ENCODE measurements at regions not wholly inside any gene's neighbourhood (a gene's known extent, or its start where the extent isn't known, plus 50 kb on each side); places are given as distances from the start of the nearest gene placed in this dataset.

GRCh38 chr2:30382162-30382783 is 64.8 kb upstream of the LCLAT1 start:
- Mint-ChIP-seq H3K27me3 (peaks cover 41% of the 10 kb centered on the region), H3K27ac (ENCODE audit: low read depth) (no peak overlapping the region), H3K4me1 (peaks cover 5% of the 10 kb centered on the region), H3K4me3 (no peak overlapping the region), H3K9me3 (no peaks in the 10 kb centered on the region), H3K36me3 (ENCODE audit: insufficient read depth) (no peaks in the 10 kb centered on the region)
- ATAC-seq (replicated peaks; ENCODE audit: extremely low read depth, poor library complexity, severe bottlenecking), result no peak
- no peak for DNase-seq (ENCODE audit: low spot score in 2 of 2)

DNA sequence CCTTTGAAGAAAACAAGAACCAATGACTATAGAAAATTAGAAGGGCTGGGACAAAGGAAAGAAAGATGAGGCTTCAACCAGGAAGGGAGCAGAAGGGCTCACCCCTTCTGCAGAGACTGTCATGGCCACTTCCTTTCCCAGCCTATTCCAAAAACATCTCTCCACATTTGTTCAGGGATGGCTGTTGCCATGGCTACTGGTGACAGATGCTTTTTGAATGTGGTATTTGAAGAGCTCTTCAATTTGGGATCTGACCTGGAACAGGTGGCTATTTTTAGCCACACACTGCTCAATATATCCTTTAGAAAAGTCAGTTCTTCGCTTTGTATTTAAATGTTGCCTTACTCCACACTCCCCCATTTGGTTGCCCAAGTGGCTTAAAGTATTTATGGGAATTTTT is 64.1 kb upstream of the LCLAT1 start:
- no peaks in the 10 kb centered on the region for H3K9me3 Mint-ChIP-seq
- H3K27ac Mint-ChIP-seq (ENCODE audit: low read depth), result no peak overlapping the region
- peaks cover 5% of the 10 kb centered on the region for H3K4me1 Mint-ChIP-seq
- no peak overlapping the region for H3K4me3 Mint-ChIP-seq
- ATAC-seq (replicated peaks; ENCODE audit: extremely low read depth, poor library complexity, severe bottlenecking), result no peak
- no peak for DNase-seq (ENCODE audit: low spot score in 2 of 2)
- H3K27me3 Mint-ChIP-seq, result peaks cover 41% of the 10 kb centered on the region
- H3K36me3 Mint-ChIP-seq (ENCODE audit: insufficient read depth), result no peaks in the 10 kb centered on the region

- no peak overlapping the region for H3K27ac Mint-ChIP-seq (ENCODE audit: low read depth)
- no peak overlapping the region for H3K4me3 Mint-ChIP-seq
- peaks cover 5% of the 10 kb centered on the region for H3K4me1 Mint-ChIP-seq
- H3K27me3 Mint-ChIP-seq, result peaks cover 41% of the 10 kb centered on the region
- no peak for DNase-seq (ENCODE audit: low spot score in 2 of 2)
- ATAC-seq (replicated peaks; ENCODE audit: extremely low read depth, poor library complexity, severe bottlenecking), result no peak
- no peaks in the 10 kb centered on the region for H3K9me3 Mint-ChIP-seq
- no peaks in the 10 kb centered on the region for H3K36me3 Mint-ChIP-seq (ENCODE audit: insufficient read depth)
These were observed 61.7 kb upstream of the LCLAT1 start for GRCh38 chr2:30385327-30385726.

DNA sequence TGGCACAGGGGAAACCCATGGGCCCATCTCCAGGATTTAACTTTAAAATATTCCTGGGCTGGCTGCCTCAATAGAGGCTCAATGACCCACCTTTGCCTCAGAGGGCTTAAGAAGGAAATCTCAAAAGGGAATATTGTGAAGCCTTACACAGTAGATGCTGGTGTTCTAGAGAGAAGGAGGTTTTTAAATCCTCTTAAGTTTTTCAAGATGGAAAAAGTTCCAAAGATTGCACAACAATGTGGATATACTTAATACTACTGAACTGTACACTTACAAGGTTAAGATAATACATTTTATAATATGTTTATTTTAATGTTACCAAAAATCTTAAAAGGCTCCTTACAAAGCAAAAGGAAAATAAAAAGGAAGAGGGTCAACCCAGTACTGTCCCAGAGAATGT is 54.9 kb upstream of the LCLAT1 start:
- H3K27ac Mint-ChIP-seq (ENCODE audit: low read depth), result no peak overlapping the region
- ATAC-seq (replicated peaks; ENCODE audit: extremely low read depth, poor library complexity, severe bottlenecking) (no peak), DNase-seq (ENCODE audit: low spot score in 2 of 2) (no peak)
- peaks cover 2% of the 10 kb centered on the region for H3K36me3 Mint-ChIP-seq (ENCODE audit: insufficient read depth)
- H3K4me1 Mint-ChIP-seq, result no peaks in the 10 kb centered on the region
- H3K9me3 Mint-ChIP-seq, result no peaks in the 10 kb centered on the region
- H3K4me3 Mint-ChIP-seq, result no peak overlapping the region
- no peaks in the 10 kb centered on the region for H3K27me3 Mint-ChIP-seq

DNA sequence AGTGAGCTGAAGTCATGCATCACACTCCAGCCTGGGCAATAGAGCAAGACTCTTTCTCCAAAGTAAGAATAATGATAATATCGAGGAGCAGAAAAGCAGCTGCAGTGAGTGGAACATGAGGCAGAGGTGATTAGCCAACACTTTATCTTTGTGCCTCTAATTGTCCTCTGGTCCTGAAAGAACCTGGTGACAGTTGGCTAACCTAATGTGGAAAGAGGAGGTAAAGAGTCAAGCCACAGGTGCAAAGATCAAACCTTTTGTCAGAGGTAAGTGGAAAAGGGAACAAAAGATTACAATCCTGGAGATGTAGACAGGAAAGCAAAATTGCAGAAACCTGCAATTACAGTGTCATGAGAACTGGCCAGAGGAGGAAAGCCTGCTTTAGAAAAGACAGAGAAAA is 53.5 kb upstream of the LCLAT1 start:
- ATAC-seq (replicated peaks; ENCODE audit: extremely low read depth, poor library complexity, severe bottlenecking) (no peak), DNase-seq (ENCODE audit: low spot score in 2 of 2) (no peak)
- Mint-ChIP-seq H3K27me3 (no peaks in the 10 kb centered on the region), H3K9me3 (no peaks in the 10 kb centered on the region), H3K4me1 (no peaks in the 10 kb centered on the region), H3K4me3 (no peak overlapping the region), H3K36me3 (ENCODE audit: insufficient read depth) (peaks cover 2% of the 10 kb centered on the region), H3K27ac (ENCODE audit: low read depth) (peak overlapping the region; percentile 19)

GRCh38 chr2:30394096-30394495 is 53.0 kb upstream of the LCLAT1 start:
- H3K9me3 Mint-ChIP-seq, result no peaks in the 10 kb centered on the region
- DNase-seq (ENCODE audit: low spot score in 2 of 2) (no peak), ATAC-seq (replicated peaks; ENCODE audit: extremely low read depth, poor library complexity, severe bottlenecking) (no peak)
- no peaks in the 10 kb centered on the region for H3K4me1 Mint-ChIP-seq
- no peak overlapping the region for H3K4me3 Mint-ChIP-seq
- H3K27me3 Mint-ChIP-seq, result no peaks in the 10 kb centered on the region
- no peak overlapping the region for H3K27ac Mint-ChIP-seq (ENCODE audit: low read depth)
- peaks cover 2% of the 10 kb centered on the region for H3K36me3 Mint-ChIP-seq (ENCODE audit: insufficient read depth)

DNA sequence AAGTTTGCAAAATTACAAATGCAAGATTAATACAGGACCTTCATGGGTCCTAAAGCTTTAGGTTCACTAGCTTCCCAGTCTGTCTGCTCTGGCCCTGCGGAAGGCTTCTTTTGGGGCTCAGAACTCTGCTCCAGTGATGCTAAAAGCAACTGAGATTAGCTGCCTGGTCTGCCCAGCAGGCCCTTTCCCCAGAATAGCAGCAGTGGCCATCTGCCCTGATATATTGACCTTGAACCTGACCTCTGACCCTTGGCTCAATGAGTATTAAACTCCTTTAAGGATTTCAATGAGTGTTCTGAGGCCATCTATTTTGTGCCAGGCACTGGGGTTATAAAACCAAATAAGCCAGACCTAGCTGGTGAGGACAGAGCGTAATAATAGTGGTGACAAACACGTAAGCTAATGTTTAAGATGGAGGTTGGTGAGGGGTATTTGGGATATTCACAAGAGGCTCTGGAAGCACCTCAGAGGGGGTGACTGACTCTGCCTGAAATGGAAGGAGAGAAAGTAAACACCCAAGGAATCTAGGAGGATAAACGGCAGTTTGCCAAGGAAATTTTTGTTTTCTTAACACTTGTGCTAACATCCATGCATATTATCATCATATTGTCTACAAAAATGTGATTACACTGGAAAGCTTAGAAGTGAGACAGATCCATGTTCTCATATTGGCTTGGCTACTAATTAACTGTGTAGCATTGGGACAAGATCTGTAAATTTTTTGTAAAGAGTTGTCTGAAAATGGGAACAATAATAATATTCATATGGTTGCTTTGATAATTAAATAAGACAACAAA is 50.4 kb upstream of the LCLAT1 start:
- DNase-seq (ENCODE audit: low spot score in 2 of 2), result no peak
- Mint-ChIP-seq H3K27me3 (no peaks in the 10 kb centered on the region), H3K27ac (ENCODE audit: low read depth) (no peak overlapping the region), H3K4me1 (no peaks in the 10 kb centered on the region), H3K36me3 (ENCODE audit: insufficient read depth) (peaks cover 2% of the 10 kb centered on the region), H3K4me3 (no peak overlapping the region), H3K9me3 (no peaks in the 10 kb centered on the region)
- no peak for ATAC-seq (replicated peaks; ENCODE audit: extremely low read depth, poor library complexity, severe bottlenecking)
